ENCODE measurements at regions not wholly inside any gene's neighbourhood (a gene's known extent, or its start where the extent isn't known, plus 50 kb on each side); places are given as distances from the start of the nearest gene placed in this dataset.

DNA sequence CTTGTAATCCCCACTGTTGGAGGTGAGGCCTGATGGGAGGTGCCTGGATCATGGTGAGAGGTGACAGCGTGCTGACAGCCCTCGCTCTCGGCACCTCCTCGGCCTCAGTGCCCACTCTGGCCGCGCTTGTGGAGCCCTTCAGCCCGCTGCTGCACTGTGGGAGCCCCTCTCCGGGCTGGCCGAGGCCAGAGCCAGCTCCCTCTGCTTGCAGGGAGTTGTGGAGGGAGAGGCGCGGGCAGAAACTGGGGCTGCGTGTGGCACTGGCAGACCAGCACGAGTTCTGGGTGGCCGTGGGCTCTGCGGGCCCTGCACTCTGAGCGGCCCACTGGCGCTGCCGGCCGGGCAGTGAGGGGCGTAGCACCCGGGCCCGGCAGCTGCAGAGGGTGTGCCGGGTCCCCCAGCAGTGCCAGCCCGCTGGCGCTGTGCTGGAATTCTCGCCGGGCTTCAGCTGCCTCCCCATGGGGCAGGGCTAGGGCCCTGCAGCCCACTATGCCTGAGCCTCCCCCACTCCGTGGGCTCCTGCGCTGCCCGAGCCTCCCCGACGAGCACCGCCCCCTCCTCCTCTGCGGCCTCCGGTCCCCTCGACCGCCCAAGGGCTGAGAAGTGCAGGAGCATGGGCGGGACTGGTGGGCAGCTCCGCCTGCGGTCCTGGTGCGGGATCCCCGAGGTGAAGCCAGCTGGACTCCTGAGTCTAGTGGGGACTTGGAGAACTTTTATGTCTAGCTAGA, 197.1 kb downstream of the SPP2 start:
- DNase-seq (ENCODE audit: low spot score), result no peak

- no peak for DNase-seq (ENCODE audit: low spot score)
Measured at GRCh38 chr2:234245945-234246344, 195.4 kb downstream of the SPP2 start.

DNA sequence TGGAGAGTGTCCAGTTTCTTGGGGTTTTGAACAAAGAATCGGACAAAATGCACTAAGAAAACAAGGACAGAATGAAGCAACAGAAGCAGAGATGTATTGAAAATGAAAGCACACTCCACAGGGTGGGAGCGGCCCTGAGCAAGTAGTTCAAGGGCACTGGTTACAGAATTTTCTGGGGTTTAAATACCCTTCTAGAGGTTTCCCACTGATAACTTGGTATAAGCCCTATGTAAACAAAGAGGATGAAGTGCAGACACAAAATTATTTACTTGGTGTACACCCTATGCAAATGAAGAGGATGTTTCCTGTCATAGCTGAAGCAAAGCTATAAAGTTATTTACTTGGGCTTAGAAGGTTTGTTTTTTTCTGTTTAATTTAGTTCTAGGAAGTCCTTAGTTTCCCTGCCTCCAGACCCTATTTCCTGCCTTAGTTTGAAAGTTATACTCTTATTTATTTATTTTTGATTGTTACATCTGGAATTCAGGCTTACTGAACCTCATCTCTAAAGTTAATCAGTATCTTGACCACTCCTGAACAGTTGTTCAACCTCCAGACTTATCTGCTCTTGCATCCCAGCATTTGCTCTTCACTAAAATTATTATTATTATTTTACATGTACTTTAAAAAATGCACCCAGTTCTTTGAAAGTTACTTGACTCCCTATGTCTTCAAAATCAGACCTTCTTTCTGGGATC, 193.5 kb downstream of the SPP2 start:
- no peak for DNase-seq (ENCODE audit: low spot score)

DNA sequence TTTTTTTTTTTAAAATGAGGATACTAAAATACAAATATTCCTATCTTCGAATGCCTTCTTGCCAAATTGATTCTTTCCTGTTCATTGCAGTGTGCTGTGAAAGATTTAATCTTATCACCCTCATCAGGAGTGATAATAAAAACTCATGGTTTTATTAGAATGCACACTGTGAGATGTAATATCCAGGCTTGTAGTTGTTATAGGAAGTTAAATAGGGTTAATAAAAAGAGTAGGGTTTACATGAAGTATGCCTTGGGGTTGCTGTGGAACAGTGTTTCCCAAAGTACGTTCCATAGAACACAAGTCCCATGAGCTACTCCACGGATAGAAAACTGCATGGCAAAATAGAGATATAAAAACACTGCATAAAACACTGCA, 191.9 kb downstream of the SPP2 start:
- no peak for DNase-seq (ENCODE audit: low spot score)

DNA sequence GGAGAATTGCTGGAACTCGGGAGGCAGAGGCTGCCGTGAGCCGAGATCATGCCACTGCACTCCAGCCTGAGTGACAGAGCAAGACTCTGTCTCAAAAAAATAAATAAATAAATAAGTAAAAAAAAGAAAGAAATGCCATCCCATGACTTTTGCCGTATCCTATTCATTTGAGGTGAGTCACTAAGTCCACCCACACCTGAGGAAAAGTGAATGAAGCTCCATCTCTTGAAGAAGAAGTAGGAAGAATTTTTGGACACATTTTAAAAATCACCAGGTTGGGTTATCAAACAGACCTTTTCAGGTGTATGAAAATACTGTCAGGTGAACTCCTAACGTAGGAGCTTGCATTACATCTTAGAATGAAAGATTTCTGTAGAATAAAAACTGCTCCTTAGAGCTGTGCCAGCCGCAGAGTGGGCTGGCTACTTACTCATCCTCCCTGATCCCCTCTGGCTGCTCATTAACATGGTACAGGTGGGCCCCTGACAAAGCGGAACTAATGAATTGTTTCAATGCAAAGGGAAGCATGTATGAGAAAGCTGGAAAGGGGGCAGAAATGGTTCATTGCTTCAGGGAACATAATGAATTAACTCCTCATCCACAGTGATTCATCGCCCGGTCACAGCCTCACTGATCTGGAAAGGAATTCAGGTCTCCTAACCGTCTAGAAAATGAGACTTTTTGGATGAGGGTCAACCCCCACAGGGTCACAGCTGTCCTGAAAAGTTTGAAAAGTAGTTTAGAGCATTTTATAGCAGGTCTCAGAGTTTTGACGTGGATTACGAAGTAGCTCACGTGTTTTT, 191.4 kb downstream of the SPP2 start:
- no peak for DNase-seq (ENCODE audit: low spot score)

DNA sequence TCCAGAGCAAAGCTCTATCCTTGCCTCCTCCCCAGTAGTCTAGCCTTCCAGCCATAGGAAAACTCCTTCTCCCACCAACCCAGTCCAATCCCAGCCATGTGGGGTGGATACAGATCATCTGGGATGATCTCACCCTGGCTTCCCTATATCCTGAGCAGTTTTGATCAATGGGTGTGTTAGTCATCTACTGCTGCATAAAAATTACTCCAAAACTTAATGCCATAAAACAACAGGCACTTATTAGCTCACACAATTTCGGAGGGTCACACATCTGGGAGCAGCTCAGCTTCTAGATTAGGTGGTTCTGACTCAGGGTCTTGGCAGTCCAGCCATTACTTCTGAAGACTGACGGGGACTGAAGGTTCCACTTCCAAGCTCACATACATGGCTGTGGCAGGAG, 190.4 kb downstream of the SPP2 start:
- no peak for DNase-seq (ENCODE audit: low spot score)

GRCh38 chr2:234235191-234235590, 184.7 kb downstream of the SPP2 start:
- DNase-seq (ENCODE audit: low spot score), result no peak

DNA sequence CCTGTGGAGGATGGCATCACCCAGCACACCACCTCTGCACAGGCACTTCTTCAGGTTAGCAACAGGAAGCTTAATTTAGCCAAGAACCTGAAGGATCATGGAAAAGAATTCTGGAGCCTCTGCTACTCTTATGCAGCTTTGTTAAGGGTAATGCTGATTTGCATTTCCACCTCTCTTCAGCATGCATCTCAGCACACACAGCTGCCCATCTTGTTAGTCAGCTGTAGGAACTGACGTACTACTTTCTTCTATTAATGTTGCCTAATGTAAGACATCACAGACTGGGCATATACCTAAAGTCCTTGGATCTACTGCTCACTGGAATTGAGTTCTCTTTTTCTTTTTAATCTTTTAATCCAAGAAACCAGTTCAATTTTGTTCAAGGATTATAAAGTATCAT, 181.0 kb downstream of the SPP2 start:
- no peak for DNase-seq (ENCODE audit: low spot score)

DNA sequence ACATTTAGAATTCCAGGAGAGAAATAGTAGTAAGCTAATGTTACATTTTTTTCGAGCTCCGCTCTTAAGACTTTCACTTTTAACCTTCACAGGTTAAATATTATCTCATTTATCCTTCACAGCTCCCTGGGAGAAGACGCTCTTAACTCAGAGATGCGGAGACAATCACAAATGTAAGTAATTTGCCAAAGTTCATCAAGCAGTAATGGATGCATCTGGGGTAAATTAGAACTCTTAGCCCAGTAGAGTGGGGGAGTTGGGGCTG, 168.5 kb downstream of the SPP2 start:
- no peak for DNase-seq (ENCODE audit: low spot score)

GRCh38 chr2:234218266-234219045, 168.0 kb downstream of the SPP2 start:
- no peak for DNase-seq (ENCODE audit: low spot score)

- DNase-seq (ENCODE audit: low spot score), result no peak
Measured at GRCh38 chr2:234212534-234212933, 162.0 kb downstream of the SPP2 start.

DNA sequence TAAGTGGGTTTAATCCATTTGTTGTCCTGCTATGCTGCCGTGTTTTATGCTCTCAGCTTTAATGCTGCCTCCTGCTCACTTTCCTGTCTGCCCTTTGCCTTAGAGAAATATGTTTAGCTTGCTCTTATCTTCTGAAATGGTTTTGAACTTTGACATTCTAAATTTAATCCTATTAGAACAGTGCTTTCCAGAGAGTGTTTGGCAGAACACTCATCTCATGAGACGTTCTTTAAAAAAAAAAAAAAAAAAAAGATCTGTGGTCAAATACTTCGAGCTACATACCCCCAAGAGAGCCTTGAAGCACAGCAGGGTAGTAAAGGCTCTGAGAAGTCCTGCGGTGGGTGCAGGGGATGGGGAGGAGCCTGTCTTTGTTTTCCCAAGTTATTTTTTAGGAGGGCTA, 161.3 kb downstream of the SPP2 start:
- DNase-seq (ENCODE audit: low spot score), result no peak

- no peak for DNase-seq (ENCODE audit: low spot score)
Measured at GRCh38 chr2:234206738-234207137, 156.2 kb downstream of the SPP2 start.

GRCh38 chr2:234204480-234204879, 154.0 kb downstream of the SPP2 start:
- no peak for DNase-seq (ENCODE audit: low spot score)

DNA sequence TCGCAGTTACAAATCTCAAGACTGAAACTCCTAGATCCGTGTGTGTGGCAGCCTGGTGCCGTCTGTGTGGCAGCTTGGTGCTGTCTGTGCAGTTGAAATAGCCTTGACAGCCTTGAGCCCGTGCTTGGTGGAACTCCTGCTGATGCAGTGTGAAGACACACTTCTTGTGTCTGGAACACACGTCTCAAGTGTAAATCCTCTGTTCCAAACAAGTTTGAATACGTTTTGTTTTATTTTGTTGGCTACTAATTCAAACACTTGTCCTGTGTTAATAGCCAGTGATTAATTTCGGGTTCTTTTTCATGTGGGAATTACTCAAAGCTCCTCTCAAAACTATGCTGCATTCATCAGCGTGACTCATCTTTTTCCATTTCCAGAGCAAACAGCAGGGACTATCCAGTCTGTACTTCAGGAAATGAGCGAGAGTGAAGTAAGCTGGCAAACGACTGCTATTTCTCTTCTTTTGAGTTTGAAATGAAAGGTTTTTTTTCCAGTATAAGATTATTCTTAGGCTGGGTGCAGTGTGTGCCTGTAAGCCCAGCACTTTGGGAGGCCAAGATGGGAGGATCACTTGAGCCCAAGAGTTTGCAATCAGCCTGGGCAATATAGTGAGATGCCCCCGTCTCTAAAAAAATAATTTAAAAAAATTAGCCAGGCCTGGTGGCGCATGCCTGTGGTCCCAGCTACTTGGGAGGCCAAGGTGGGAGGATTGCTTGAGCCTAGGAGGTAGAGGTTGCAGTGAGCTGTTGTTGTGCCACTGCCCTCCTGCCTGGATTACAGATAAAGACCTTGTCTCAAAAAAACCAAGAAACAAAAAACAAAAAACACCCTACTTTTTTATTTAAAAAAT, 152.9 kb downstream of the SPP2 start:
- no peak for DNase-seq (ENCODE audit: low spot score)

DNA sequence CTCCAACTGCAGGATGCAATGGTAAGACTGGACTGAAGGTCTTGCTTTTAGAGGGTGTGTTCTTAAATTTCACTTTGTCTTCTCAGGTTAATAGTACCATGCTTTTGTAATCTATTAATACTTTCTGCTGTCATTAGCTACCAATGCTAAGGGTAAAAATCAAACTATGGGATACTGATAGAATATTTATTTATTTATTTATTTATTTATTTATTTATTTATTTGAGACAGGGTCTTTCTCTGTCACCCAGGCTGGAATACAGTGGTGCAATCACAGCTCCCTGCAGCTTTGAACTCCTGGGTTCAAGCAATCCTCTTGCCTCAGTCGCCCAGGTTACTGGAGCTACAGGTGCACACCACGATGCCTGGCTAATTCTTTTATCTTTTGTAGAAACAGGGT, 152.1 kb downstream of the SPP2 start:
- DNase-seq (ENCODE audit: low spot score), result no peak

GRCh38 chr2:234199996-234200395, 149.5 kb downstream of the SPP2 start:
- DNase-seq (ENCODE audit: low spot score), result no peak

GRCh38 chr2:234198976-234199375, 148.5 kb downstream of the SPP2 start:
- no peak for DNase-seq (ENCODE audit: low spot score)

DNA sequence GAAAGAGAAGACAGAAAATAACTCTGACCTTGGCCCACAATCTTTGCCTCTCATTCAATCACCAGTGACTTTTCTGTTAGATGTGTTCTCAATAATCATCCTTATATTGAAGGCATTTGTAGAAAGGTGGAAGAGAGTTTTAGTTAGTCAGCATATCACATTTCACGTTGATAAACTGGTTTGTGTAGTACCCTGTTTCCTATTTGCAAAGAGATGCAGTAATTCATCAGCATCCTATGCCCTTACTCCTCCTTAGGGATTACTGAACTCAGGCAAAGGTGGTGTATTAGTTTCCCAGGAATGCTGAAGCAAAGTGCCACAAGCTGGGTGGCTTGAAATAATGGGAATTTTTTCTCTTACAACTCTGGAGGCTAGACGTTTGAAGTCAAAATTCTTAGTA, 145.0 kb downstream of the SPP2 start:
- DNase-seq (ENCODE audit: low spot score), result no peak

GRCh38 chr2:234193977-234194563, 143.6 kb downstream of the SPP2 start:
- no peak for DNase-seq (ENCODE audit: low spot score)

GRCh38 chr2:234191819-234192407, 141.4 kb downstream of the SPP2 start:
- no peak for DNase-seq (ENCODE audit: low spot score)
